GM18498 (cell line): ENCODE measurements at regions not wholly inside any gene's neighbourhood (a gene's known extent, or its start where the extent isn't known, plus 50 kb on each side); places are given as distances from the start of the nearest gene placed in this dataset.
"Not testable (repeated sequence)": the region's sequence is repeated elsewhere in the genome, so short reads cannot be mapped to it uniquely, and the experiment has no call there.

Experiments
- ATAC-seq: cut with Tn5 transposase; IDR thresholded peaks from one replicate; pipeline ENCODE4 v1.9.1; 2021; ENCODE audit warnings: mild to moderate bottlenecking, moderate library complexity; ENCODE audit not compliant: unreplicated experiment

GRCh38 chr14:86780876-86781510, 1212.0 kb downstream of the GALC start:
- ATAC-seq = no peak

DNA sequence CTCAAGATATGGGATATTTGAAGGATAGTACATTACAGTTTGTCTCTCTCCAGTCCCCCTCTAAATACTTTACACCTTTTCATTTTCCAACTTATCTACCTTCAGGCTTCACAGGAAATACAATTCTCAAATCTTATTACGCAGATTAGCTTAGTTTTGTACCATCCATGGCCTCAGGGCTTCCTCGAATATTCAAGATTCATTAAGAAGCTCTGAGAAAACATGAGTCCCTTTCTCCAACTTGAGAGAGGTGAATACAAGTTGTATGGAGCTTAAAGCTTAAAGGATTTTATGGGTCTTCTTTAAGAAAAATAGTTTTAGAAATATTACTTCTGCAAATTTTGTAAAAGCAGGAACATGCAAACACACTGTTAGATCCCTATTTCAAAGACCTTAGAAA, 1212.5 kb downstream of the GALC start:
- ATAC-seq = no peak

- no peak for ATAC-seq
Measured at GRCh38 chr14:86779416-86779815, 1213.6 kb downstream of the GALC start.

GRCh38 chr14:86777963-86778602, 1214.9 kb downstream of the GALC start:
- ATAC-seq = no peak

DNA sequence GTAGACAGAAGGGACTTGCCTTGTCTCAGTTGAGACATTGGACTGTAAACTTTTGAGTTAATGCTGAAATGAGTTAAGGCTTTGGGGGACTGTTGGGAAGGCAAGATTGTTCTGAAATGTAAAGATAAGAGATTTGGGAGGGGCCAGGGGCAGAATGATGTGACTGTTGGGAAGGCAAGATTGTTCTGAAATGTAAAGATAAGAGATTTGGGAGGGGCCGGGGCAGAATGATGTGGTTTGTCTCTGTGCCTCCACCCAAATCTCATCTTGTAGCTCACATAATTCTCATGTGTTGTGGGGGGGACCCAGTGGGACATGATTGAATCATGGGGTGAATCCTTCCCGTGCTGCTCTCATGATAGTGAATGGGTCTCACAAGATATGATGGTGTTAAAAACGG, 1217.1 kb downstream of the GALC start:
- ATAC-seq = not testable (repeated sequence)

DNA sequence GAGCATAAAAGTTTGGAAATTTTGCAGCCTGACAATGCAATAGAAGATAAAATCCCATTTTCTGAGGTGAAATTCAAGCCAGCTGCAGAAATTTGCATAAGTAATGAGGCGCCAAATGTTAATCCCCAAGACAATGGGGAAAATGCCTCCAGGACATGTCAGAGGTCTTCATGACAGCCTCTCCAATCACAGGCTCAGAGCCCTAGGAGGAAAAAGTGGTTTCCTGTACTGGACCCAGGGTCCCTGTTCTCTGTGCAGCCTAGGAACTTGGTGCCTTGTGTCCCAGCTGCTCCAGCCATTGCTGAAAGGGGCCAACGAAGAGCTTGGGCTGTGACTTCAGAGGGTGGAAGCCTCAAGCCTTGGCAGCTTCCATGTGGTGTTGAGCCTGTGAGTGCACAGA, 1218.1 kb downstream of the GALC start:
- no peak for ATAC-seq

DNA sequence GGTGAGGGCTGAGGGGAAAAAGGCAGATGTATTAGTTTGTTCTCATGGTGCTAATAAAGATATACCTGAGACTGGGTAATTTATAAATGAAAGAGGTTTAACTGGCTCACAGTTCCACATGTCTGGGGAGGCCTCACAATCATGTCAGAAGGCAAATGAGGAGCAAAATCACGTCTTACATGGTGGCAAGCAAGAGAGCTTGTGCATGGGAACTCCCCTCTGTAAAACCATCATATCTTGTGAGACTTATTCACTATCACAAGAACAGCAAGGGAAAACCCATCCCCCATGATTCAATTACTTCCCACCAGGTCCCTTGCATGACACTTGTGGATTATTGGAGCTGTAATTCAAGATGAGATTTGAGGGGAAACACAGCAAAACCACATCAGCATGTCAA, 1220.9 kb downstream of the GALC start:
- no peak for ATAC-seq

DNA sequence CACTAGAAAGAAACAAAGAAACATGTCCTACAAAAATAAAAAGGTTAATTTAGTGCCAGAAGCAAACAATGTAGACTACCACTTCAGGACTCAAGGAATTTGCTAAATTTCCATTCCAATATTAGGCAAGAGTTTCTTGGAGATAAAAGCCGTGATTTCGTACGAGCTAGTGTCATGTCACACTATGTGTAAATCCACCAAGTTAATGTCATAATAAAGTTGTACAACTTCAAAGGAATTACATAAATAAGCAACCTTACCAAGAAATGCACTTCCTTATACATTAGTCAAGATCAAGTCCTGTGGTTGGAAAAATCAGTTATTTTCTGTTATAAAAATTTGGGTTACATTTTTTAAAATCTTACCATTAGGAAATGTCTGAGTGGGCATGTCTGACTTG, 1222.8 kb downstream of the GALC start:
- ATAC-seq = no peak

GRCh38 chr14:86766469-86766868, 1226.5 kb downstream of the GALC start:
- no peak for ATAC-seq

DNA sequence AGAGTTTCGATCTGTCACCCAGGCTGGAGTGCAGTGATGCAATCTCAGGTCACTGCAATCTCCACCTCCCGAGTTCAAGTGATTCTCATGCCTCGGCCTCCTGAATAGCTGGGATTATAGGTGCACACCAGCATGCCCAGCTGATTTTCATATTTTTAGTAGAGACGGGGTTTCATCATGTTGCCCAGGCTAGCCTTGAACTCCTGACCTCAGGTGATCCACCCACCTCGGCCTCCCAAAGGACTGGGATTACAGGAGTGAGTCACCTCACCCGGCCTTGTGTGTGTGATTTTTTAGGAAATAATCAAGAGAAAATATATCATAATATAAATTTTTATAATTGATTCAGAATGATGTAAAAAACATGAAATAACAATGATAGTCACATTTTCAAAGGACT, 1231.4 kb downstream of the GALC start:
- no peak for ATAC-seq

DNA sequence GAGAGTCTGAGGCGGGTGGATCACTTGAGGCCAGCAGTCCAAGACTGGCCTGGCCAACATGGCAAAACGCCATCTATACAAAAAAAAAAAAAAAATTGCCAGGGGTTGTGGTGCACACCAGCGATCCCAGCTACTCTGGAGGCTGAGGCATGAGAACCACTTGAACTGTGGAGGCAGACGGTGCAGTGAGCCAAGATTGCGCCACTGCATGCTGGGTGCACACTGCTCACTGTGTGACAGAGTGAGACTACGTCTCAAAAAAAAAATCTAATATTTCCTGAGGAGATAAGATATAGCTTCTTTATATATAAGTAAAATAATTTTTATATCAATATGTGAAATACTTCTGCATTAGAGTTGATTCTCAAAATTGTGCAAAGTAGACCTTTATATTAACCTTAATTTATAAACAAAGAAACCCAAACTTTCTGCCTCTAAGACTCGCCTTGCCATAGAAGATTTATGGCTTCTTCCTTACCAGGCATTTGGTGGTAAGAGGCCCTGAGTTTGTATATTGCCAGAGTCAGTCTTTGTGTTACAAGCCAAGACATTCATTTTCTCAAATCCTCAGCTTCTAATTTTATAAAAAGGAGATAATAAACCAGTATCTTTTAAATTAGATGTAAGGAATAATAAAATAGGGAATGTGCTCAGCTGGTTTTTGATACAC, 1226.7 kb downstream of the FLRT2 start:
- no peak for ATAC-seq

- not testable (repeated sequence) for ATAC-seq
Measured at GRCh38 chr14:86750488-86750887, 1220.5 kb downstream of the FLRT2 start.

GRCh38 chr14:86739761-86740160, 1209.8 kb downstream of the FLRT2 start:
- no peak for ATAC-seq

- not testable (repeated sequence) for ATAC-seq
Measured at GRCh38 chr14:86731427-86731826, 1201.5 kb downstream of the FLRT2 start.

GRCh38 chr14:86723254-86723624, 1193.3 kb downstream of the FLRT2 start:
- no peak for ATAC-seq

DNA sequence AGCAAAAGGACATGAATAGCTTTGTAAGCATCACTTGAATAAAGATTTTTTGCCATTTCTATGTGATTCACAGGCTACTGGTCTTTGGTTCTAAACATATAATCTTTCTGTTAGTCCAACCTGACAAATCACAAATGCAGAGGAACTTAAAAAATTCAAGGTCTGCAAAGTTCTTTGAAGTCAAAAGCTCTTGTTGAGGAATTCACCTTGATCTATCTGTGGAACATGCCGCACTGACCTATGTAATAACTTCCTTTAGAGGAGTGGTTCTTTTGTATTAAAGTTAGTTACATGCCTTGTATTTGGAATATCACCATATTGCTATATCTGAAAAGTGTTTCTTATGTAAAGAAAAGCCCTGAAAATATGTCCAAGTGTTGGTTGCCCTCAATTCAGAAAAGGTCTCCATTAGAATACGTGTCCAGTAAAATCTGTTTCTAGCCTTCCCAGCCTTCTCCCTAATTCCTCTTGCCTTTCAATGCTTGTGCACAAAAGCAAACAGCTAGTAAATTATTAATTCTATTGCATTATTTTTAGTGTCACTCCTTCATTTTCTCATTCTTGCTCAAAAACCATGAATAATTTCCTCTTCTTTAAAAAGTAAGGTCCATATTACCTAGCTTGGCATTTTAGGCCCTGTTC, 1192.8 kb downstream of the FLRT2 start:
- ATAC-seq = no peak

- ATAC-seq = no peak
Measured at GRCh38 chr14:86714575-86714974, 1184.6 kb downstream of the FLRT2 start.

DNA sequence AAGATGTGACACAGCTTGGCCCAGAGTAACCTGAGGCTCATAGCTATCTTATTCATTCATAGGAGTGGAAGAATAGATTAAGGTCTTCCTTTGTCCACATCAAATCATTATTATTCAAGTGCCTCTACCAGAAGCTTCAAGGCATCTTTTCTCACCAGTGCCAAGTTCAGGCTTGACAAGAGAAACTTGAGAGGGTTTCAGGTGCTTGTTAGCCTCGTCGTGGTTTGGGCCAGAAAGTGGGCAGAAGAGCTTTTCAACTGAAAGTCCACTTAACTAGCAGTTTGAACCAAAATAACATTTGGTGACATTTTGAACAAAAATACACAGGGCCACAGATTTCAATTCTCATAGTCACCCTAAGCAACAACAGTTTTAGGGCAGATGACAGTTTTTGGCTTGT, 1184.2 kb downstream of the FLRT2 start:
- no peak for ATAC-seq

DNA sequence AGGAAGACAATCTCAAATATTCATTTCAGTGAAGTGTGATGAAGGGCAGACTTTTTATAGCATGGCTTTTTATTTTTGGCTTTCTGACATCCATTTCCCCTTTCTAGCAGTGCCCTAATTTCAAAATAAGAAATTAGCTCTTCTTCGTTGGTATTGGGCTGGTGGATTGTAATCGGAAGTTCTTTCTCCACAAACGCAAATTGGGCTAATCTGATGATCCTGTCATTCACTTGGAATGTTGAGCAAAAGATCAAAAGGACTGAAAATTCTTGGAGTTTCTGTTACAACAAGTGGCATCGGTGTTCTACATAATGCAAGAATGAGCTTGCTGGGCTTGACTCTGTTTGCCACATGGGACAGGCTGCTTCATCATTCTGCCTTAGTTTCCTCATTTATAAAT, 1182.8 kb downstream of the FLRT2 start:
- no peak for ATAC-seq

- ATAC-seq = no peak
Measured at GRCh38 chr14:86712176-86712575, 1182.2 kb downstream of the FLRT2 start.

- ATAC-seq = no peak
Measured at GRCh38 chr14:86708846-86709339, 1178.9 kb downstream of the FLRT2 start.

DNA sequence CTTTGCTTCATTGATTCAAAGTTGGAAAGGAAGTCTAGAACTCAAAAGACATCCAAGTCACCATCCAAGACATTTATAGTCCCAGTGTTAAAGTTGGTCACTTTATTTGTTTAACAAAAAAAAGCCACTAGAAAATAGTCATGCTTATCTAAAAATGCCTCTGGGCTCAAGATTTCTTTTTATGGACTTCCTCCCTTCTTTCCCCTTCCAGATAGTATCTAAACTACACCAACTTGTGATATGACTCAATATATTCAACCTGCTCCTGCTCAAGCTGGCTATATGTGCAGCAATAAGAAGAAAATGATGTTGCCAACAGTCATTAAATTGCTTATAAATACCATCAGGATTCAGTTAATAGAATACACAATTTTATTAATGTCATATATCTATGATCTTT, 1177.1 kb downstream of the FLRT2 start:
- no peak for ATAC-seq
